ENCODE measurements at regions not wholly inside any gene's neighbourhood (a gene's known extent, or its start where the extent isn't known, plus 50 kb on each side); places are given as distances from the start of the nearest gene placed in this dataset.

- no peak overlapping the region for H3K4me3 ChIP-seq (ENCODE audit: low read length)
- TF ChIP-seq ZNF274 (IDR thresholded peaks at IDR 0.05; ENCODE audit: low read depth, low read length): no peak
These were observed 468.4 kb upstream of the HNRNPA3 start for GRCh38 chr2:176744146-176744545.

GRCh38 chr2:176745543-176746200, 466.9 kb upstream of the HNRNPA3 start:
- H3K4me3 ChIP-seq (ENCODE audit: low read length): no peak overlapping the region
- TF ChIP-seq ZNF274 (IDR thresholded peaks at IDR 0.05; ENCODE audit: low read depth, low read length): no peak

- no peak for TF ChIP-seq ZNF274 (IDR thresholded peaks at IDR 0.05; ENCODE audit: low read depth, low read length)
- no peak overlapping the region for H3K4me3 ChIP-seq (ENCODE audit: low read length)
These were observed 466.2 kb upstream of the HNRNPA3 start for GRCh38 chr2:176746411-176746810.

- H3K4me3 ChIP-seq (ENCODE audit: low read length): no peak overlapping the region
- no peak for TF ChIP-seq ZNF274 (IDR thresholded peaks at IDR 0.05; ENCODE audit: low read depth, low read length)
These were observed 465.1 kb upstream of the HNRNPA3 start for GRCh38 chr2:176747506-176747905.

GRCh38 chr2:176747928-176748327, 464.7 kb upstream of the HNRNPA3 start:
- TF ChIP-seq ZNF274 (IDR thresholded peaks at IDR 0.05; ENCODE audit: low read depth, low read length): no peak
- no peak overlapping the region for H3K4me3 ChIP-seq (ENCODE audit: low read length)

GRCh38 chr2:176748662-176749061, 463.9 kb upstream of the HNRNPA3 start:
- no peak overlapping the region for H3K4me3 ChIP-seq (ENCODE audit: low read length)
- TF ChIP-seq ZNF274 (IDR thresholded peaks at IDR 0.05; ENCODE audit: low read depth, low read length): no peak

GRCh38 chr2:176751314-176752227, 461.0 kb upstream of the HNRNPA3 start:
- H3K4me3 ChIP-seq (ENCODE audit: low read length): no peak overlapping the region
- TF ChIP-seq ZNF274 (IDR thresholded peaks at IDR 0.05; ENCODE audit: low read depth, low read length): no peak

- no peak for TF ChIP-seq ZNF274 (IDR thresholded peaks at IDR 0.05; ENCODE audit: low read depth, low read length)
These were observed 460.3 kb upstream of the HNRNPA3 start for GRCh38 chr2:176752295-176752694.

GRCh38 chr2:176753205-176753604, 459.4 kb upstream of the HNRNPA3 start:
- TF ChIP-seq ZNF274 (IDR thresholded peaks at IDR 0.05; ENCODE audit: low read depth, low read length): no peak
- H3K4me3 ChIP-seq (ENCODE audit: low read length): no peak overlapping the region

More at GRCh38 chr2:176752295-176752694, 460.3 kb upstream of the HNRNPA3 start:
- H3K4me3 ChIP-seq (ENCODE audit: low read length): no peak overlapping the region

GRCh38 chr2:176753752-176754474, 458.7 kb upstream of the HNRNPA3 start:
- TF ChIP-seq ZNF274 (IDR thresholded peaks at IDR 0.05; ENCODE audit: low read depth, low read length): no peak
- no peak overlapping the region for H3K4me3 ChIP-seq (ENCODE audit: low read length)

- no peak for TF ChIP-seq ZNF274 (IDR thresholded peaks at IDR 0.05; ENCODE audit: low read depth, low read length)
These were observed 457.0 kb upstream of the HNRNPA3 start for GRCh38 chr2:176755537-176756135.

GRCh38 chr2:176758426-176758825, 454.2 kb upstream of the HNRNPA3 start:
- TF ChIP-seq ZNF274 (IDR thresholded peaks at IDR 0.05; ENCODE audit: low read depth, low read length): no peak
- H3K4me3 ChIP-seq (ENCODE audit: low read length): no peak overlapping the region

More at GRCh38 chr2:176755537-176756135, 457.0 kb upstream of the HNRNPA3 start:
- no peak overlapping the region for H3K4me3 ChIP-seq (ENCODE audit: low read length)

- H3K4me3 ChIP-seq (ENCODE audit: low read length): no peak overlapping the region
- TF ChIP-seq ZNF274 (IDR thresholded peaks at IDR 0.05; ENCODE audit: low read depth, low read length): no peak
These were observed 452.2 kb upstream of the HNRNPA3 start for GRCh38 chr2:176760439-176760838.

GRCh38 chr2:176763130-176763529, 449.5 kb upstream of the HNRNPA3 start:
- no peak for TF ChIP-seq ZNF274 (IDR thresholded peaks at IDR 0.05; ENCODE audit: low read depth, low read length)

More at GRCh38 chr2:176763130-176763529, 449.5 kb upstream of the HNRNPA3 start:
- H3K4me3 ChIP-seq (ENCODE audit: low read length): no peak overlapping the region

Data from GM08714 (cell line).